ENCODE measurements at regions not wholly inside any gene's neighbourhood (a gene's known extent, or its start where the extent isn't known, plus 50 kb on each side); places are given as distances from the start of the nearest gene placed in this dataset.

DNA sequence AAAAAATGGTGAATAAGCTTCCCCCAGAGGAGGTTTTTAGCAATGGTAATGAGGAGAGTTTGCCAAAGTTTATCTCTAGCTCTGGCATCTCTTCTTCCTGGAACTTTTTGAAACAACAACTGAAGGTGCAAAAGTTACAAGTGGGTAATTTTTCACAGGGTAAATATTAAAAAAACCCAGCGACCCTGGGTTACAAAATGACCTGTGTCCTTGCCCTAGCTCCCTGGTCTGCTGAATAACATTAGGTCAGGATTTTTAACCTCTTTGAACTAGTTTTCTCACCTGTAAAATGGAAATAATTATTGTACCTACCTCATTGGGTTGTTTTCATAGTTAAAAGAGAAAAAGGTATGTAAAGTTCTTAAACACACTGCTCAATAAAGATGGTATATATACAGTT, 332.4 kb upstream of the DUSP10 start:
- TF ChIP-seq ZNF791 (tag by site-specific recombination; IDR thresholded peaks at IDR 0.05) (no peak), ZNF350 (tag by site-specific recombination; IDR thresholded peaks at IDR 0.05) (no peak), ZNF169 (tag by site-specific recombination; IDR thresholded peaks at IDR 0.05) (no peak), KLF7 (tag by site-specific recombination; IDR thresholded peaks at IDR 0.05; ENCODE audit: borderline replicate concordance) (no peak), YY1 (tag by site-specific recombination; IDR thresholded peaks at IDR 0.05) (no peak), ZFP37 (tag by site-specific recombination; IDR thresholded peaks at IDR 0.05) (no peak), GLI2 (tag by site-specific recombination; IDR thresholded peaks at IDR 0.05; ENCODE audit: borderline replicate concordance, low read depth) (no peak), PRDM10 (tag by site-specific recombination; IDR thresholded peaks at IDR 0.05) (no peak), INSM2 (tag by site-specific recombination; IDR thresholded peaks at IDR 0.05) (no peak), TCF7L2 (IDR thresholded peaks at IDR 0.05; ENCODE audit: borderline replicate concordance, low read depth, low read length) (no peak), ZNF610 (tag by site-specific recombination; IDR thresholded peaks at IDR 0.05; ENCODE audit: borderline replicate concordance) (no peak), ZFP69B (tag by site-specific recombination; IDR thresholded peaks at IDR 0.05) (no peak)
- TF ChIP-seq, protein P1, sequence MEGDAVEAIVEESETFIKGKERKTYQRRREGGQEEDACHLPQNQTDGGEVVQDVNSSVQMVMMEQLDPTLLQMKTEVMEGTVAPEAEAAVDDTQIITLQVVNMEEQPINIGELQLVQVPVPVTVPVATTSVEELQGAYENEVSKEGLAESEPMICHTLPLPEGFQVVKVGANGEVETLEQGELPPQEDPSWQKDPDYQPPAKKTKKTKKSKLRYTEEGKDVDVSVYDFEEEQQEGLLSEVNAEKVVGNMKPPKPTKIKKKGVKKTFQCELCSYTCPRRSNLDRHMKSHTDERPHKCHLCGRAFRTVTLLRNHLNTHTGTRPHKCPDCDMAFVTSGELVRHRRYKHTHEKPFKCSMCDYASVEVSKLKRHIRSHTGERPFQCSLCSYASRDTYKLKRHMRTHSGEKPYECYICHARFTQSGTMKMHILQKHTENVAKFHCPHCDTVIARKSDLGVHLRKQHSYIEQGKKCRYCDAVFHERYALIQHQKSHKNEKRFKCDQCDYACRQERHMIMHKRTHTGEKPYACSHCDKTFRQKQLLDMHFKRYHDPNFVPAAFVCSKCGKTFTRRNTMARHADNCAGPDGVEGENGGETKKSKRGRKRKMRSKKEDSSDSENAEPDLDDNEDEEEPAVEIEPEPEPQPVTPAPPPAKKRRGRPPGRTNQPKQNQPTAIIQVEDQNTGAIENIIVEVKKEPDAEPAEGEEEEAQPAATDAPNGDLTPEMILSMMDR (tag by site-specific recombination; IDR thresholded peaks at IDR 0.05), result no peak

All from HEK293 (cell line).